Glomerular endothelial cell (primary cell): ENCODE measurements at regions not wholly inside any gene's neighbourhood (a gene's known extent, or its start where the extent isn't known, plus 50 kb on each side); places are given as distances from the start of the nearest gene placed in this dataset.
"Not testable (repeated sequence)": the region's sequence is repeated elsewhere in the genome, so short reads cannot be mapped to it uniquely, and the experiment has no call there.

Source experiments
- DNase-seq: peaks from one replicate; pipeline ENCODE4 v3.0.0-alpha.2; 2011; ENCODE audit warnings: low read depth, low spot score; ENCODE audit errors: extremely low read depth

DNA sequence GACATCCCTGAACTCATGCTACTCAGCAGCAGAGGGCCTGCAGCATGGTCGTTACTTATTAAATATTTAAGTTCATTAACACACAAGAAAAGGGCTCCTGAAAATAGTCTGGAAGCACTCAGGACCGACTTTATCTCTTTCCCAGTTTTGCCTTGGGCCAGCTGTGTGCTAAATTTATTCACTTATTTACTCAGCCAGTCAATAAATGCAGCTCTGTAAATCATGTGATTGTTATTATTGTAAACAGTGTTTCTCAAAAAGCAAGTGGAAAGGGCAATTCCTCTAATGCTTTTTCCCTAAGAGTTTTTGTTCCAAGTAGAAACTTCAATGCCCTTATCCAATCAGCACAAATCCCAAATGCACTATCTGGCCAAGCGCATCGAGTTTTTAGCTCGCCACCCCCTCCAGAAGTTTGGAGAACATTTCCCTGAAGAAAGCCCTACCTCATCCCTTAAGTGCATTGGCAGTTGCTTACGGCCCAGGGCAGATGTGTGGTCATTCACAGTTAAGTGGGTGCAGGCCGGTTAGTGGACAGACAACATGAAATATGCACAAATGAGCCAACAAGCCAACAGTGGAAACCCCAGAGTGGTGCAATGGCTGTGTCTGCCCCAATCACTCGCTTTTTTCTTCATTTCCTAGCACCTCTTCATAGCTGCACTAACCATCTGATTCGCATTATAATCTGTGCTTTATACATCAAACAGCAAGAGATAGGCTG, 125.8 kb downstream of the SMIM20 start:
- no peak for DNase-seq

DNA sequence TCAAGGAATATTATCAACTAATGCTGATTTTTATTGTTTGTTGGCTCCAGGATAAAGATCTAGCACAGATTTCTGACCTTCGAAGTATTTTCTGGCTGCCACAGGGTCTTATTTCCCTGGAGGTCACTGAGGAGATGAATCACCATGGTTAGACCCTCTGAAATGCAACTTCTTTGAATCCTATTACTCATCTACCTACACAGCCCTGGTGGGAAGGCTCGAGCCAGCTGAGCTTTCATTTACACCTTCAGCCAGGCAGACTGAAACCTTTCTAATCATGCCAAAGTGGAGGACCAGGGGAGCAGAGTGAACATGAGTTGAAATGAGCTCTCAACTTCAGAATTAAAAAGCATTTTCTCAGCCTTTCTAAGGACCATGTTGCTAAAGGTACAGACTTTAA, 130.5 kb downstream of the SMIM20 start:
- DNase-seq = no peak

DNA sequence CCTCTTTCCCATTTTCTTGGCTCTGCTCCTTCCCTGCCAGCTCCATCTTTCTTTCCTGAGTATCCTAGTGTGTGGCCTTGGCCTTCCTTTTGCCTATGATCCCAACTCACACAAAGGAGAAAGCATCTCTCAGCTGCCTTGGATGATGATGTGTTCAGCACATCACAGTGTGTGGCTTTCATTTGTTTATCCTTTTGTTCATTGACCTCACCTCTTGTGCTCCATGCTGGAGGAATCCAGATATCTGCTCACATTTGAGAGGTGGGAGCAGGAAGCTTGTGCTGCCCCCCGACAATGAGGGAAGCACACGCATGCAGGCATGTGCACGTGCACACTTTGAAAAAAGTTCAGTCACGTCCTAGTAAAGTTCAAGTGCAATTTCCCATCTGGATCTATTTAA, 131.0 kb downstream of the SMIM20 start:
- no peak for DNase-seq

DNA sequence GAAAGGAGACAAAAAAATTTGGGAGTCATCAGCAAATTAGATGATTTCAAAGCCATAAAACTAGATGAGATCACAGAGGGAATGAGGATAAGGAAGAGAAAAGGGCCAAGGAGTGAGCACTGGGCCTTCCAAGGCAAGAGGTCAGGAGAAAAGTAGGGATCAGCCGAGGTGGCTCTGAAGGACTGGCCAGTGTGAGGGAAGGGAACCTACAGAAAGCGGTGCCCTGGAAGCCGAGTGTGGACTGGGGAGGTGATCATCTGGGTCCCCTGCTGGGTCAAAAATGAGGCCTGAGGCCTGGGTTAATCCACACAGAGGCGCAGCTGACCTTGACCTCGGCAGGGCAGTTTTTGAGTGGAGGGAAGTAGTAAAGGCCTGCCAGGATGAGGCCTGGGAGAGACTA, 133.8 kb downstream of the SMIM20 start:
- DNase-seq = no peak

DNA sequence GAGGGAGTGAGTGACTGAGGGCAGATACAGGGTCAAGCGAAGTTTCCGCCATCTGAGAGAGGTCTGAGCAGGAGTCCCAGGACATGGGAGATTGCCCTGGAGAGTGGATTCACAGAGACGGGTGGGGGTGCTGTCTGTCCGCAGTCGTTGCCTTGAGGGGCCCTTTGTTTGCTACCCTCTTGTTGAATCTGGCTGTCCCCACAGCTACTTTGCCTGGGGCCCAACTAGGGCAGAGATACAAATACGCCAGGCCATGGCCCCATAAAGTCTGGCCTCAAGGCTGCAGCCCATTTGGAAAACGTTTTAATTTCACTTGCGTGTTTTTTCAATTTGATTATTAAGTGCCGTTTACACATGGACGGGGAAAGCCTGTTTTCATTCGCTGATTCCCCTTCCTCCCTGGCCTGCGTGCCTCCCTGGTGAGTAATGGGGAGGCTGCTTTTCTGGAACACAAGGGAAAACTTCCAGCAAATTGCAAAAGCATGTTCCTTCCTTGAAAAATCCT, 134.4 kb downstream of the SMIM20 start:
- no peak for DNase-seq

DNA sequence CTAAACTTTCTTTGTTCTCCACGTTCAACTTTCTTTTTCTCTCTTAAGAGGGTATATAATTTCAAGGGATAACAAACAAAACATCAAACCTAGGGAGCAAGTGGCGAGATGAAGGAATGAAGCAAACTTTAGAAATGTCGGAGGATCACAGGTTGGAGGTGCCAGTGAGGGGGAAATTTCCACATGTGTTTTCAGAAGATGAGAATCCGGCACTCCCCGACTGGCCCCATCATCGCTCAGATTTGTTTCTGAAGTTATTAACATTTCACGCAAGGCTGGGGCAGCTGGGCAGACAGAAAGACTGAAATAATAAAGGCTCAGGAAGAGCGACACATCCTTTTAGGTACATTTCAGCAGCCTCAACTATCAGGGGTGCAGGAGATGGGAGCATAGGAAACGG, 134.9 kb downstream of the SMIM20 start:
- DNase-seq = no peak

DNA sequence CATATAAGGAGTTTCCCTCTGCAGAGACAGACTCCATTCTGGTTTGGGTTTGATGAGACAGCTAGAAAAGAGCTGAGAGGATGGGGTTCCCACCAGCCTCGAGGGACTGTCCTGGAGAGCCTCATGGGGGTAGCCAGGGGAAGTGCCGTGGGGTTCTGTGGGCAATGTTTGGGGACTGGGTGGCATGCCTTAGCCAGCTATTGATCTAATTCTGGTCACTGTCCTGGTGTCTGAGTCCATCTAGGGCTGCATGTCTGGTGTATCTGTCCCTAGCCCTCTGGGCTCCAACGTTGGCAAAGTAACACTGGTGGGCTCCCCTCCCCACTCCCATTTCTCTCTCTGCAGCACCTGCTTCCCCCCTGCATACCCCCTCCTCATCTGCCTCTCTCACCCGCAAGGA, 135.4 kb downstream of the SMIM20 start:
- DNase-seq = no peak

DNA sequence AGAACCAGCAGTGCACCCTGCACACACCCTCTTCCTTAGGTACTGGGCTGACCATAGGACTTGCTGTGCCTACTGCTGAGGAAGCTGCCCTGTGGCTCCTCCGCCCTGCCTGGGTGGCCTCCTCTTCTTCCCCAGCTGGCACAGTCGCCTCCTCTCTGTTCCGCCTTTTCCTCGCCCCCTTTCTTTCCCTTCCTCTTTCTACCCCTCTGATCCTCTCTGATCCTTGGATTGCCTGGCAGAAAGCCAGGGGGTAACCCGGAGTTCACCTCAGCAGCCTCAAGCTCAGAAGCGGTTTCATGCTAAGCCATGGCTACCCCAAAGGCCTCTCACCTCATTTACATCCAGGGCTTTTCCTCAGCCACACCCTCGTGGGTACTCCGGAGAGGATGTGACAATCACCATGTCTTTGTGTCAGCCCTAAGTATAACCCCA, 136.2 kb downstream of the SMIM20 start:
- DNase-seq = no peak

DNA sequence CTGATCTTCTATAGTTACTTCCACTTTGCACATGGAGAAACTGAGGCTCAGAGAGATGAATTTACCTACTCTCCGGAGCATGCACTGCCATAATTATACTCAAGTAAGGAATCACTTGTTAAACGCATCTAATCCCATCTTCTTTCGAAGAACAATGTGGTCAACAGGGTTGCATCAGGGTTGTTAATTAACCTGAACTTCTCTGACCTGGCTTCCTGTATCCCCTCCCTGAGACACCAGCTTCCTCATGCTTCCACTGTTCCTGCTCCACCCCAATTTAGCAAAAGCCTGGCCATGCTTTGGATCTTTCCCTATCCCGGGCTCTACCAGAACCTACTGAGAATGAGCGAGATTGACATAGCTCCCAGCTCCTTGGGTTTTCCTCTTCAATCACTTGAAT, 136.7 kb downstream of the SMIM20 start:
- DNase-seq = no peak

DNA sequence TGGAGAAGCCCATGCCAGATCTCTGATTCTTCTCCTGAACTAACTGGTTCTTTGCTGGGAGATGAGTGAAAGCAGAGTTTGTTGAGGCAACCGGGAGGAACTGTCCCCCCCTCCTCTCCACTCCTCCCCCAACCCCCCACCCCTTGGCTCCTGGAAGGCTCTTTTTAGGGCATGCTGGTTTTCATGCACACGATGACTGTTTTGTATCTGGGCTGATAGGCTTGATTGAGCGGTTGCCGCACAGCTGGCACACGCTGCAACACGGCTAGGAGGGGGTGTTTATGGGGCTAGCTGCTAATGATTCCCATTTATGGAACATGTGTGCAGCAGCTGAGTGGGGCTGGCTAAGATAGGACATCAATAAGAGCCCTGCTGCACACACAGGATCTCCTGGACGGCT, 137.2 kb downstream of the SMIM20 start:
- no peak for DNase-seq

DNA sequence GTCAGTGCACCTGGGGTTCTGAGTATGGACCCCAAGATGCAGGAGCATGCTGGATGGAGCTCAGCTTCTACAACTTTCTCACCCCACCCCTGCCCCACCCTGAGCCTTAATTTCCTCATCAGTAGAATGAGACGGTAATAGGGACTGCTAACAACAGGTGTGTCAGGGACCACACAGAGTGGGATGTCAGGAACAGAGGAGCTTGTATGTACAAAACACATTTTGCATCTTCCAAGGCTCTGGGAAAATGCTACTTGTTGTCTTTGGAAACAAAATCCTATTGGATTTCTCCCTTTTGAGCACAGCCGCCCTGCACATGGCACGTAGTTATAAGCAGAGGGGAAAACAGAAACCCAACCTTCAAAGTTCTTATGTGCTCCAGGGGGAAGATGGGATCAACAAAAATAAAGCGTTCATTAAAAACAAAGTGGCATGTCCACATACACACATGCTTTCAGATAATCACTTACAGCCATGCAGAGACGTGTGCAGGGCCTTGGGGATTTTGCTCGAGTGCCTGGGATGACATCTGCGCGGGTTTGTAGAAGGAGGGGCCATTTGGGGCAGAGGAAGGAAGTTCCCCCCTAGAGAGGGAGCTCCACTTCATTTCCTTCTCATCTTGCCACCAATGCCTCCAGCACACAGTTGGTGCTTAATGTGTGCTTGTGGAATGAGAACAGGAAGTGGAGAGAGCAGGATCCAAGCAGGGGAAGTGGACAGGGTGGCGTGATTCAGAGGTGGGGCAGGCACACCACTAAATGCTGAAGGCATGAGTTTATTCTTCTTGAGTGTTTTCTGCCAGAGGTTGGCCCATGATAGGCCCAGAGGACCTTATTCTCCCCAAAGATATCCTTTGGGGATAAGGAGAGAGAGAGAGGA, 138.9 kb downstream of the SMIM20 start:
- no peak for DNase-seq

DNA sequence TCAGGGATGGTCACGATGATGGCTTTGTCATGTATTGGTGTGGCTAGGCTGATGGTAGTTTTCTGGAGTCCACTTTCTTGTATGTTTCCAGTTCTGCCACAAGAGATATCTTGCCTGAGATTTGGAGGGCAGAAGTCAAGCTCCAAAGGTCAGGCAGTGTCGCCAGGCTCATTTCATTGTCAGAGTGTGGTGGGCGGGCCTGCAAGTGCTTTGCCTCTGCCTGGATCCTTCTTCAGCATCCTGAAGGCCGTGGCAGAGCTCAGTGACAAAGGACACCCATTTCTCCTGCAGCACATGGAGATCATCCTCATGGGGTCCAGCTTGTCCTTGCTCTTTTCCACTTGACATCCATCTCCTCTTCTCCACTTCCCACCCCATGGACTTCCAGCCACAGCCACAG, 139.7 kb downstream of the SMIM20 start:
- DNase-seq = no peak

DNA sequence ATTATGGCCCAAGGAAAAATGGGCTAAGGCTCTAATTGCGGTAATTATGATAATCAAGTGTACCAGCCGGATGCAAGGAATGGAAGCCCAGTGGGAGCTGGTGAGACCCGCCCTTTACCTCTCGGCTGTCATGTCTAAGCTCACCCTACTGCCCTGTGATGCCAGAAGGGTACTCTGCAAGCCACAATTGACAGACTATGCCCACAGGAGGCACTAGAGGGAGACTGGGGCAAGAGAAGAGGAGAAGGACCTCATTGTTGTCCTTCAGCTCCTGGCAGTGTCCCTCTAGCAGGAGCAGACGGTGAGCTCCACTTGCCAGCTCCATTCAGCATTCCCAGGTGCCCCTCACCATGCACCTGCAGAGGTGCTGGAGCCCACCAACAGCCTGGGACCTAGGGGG, 141.8 kb downstream of the SMIM20 start:
- DNase-seq = no peak

DNA sequence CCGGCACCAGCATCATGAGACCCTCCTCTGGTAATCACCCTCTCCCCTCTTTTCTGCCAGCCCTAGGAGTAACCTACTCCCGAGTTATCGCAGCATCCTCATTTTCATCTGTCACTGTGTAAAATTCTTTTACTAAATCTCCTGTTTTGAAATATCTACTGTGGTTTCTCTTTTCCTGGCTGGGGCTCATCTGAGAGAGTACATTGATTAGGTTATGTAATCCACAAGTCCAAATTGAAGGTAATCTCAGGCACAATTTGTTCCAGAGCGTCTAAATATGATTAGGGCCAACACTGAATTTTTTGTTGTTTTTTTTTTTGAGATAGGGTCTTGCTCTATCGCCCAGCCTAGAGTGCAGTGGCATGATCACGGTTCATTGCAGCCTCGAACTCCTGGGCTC, 142.4 kb downstream of the SMIM20 start:
- no peak for DNase-seq

DNA sequence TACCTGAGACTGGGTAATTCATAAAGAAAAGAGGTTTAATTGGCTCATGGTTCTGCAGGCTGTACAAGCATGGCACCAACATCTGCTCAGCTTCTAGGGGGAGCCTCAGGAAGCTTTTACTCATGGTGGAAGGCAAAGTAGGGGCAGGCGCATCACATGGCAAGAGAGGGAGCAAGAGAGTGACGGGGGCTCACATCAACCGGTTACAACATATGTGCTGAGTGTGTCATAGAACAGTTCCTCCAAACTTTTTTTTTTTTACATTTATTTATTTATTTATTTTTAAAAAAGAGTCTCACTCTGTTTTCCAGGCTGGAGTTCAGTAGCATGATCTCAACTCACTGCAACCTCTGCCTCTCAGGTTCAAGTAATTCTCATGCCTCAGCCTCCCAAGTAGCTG, 143.8 kb downstream of the SMIM20 start:
- DNase-seq = not testable (repeated sequence)

DNA sequence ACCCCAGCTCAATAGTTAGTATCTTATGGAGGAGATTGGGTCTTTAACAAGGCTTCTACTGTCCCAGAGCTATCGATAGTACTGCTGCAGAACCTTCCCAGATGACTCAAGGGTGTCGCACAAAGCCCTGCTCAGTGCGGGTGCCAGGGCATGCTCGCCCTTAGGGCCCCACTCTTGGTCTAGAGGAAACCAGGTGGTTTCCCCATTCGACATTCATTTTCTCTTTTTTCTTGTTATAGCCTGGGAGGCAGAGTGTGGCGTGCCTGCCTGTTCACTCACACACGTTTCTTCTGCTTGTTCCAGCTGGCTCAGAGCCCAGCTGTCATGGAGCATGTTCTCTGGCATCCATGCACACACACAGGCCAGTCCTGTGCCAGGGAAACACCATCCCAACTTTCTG, 144.5 kb downstream of the SMIM20 start:
- no peak for DNase-seq

DNA sequence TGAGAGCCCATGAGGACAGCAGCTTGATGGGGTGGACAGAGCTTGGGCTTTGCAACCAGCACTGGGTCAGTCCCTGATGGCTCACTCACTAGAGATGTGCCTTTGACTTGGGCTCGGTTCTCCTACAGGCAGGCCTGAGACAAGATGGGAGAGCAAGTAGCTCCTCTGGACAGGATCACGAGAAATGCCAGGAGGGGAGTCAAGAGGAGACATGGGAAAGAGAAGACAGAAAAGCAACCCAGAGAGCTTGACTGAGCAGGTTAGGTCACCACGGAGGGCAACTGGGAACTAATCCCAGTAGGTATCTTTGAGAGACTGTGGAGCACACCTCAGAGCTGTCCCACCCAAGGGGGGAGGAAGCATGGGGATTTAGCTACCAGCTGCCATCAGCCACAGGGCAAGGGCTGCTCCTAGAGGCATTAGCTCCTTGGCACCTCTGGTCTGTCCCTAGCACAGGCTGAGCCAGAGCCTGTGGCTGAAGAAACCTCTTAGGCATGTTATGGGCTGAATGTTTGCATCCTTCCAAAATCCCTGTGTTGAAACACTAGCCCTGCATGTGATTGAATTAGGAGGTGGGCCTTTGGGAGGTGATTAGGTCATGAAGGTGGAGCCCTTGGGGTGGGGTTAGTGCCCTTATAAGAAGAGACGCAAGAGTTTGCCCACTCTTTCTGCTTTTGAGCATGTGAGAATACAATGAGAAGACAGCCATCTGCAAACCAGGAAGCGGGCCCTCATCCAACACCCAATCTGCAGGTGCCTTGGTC, 145.6 kb downstream of the SMIM20 start:
- DNase-seq = no peak

DNA sequence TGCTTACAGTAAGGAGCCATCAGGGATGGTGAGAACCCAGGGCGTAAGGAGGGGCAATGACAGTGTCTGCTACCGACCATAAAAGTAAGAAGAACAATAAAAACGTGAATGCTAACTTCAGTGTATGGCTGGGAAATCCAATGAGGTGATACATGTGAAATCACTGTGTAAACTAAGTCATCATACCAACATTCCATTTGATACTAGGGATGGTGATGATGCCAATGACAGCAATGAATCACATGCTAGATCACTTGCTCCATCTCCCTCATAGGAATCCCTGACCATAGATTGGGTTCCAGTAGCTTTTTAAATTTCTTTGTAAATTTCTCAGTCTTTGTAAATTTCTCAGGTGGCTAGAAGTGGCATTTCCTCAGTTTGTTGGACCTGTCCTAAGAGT, 146.3 kb downstream of the SMIM20 start:
- DNase-seq = no peak

DNA sequence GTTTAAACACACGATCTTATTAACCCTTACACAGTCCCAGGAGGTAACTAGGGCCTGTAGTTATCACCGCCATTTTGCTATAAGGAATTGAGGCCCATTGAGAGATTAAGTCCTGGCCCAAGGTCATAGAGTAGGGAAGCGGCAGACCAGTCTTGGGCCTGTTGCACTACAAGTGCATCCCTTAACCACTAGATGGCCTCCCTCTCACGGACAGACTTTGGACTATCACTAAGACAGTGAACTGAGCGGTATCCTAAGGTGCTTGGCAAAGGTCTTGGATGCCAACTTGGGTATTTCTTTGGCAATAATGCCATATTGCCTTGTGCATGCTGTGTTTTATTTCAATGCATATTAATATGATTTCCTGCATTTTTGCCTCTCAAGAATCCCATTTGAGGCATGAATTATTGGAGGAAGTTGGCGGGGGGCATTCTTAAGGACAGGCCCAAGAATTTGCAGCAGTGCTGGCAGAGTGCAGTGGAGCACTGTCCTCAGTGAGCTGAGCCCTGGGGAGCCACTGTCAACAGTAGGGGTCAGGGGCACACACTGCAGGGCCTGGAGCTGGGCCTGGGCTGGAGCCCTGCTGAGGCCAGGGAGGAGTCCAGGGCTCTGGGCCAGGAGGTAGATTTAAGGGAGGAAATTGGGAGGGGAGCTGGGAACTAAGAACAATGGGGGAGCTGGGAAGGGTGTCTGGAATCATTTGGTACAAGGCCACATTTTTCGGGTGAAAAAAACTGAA, 147.4 kb downstream of the SMIM20 start:
- no peak for DNase-seq

DNA sequence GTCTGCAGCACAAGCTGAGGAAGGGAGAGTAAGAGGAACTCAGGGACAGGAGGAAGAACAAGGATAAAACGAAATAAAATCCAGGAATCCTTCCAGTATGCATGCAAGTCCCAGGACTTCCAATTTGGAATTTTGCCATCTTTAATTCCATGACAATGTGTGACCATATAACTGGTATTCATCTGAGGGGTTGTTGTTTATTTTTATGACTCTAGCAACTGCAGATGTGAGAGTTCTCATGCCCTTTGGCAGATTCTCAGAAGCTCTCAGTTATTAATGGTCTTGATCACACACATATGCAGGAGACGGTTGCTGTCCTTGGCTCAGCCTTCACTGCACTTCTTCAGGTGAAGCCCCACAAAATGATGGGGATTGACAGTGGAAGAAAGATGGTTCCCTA, 148.2 kb downstream of the SMIM20 start:
- no peak for DNase-seq

DNA sequence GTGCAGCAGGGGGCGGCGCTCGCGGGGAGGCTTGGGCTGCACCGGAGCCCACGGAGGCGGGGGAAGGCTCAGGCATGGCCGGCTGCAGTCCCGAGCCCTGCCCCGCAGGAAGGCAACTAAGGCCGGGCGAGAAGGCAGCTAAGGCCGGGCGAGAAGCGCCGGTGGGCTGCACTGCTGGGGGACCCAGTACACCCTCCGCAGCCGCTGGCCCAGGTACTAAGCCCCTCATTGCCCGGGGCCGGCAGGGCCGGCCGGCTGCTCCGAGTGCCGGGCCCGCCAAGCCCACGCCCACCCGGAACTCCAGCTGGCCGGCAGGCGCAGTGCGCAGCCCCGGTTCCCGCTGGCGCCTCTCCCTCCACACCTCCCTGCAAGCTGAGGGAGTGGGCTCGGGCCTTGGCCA, 150.0 kb downstream of the SMIM20 start:
- DNase-seq = not testable (repeated sequence)
